Stimulated activated CD4-positive, alpha-beta T cell treated with anti-CD3 and anti-CD28 coated beads, Interleukin-1b, Interleukin-23, amount 100 ng/mL, for 24 hours (primary cell): ENCODE measurements at regions not wholly inside any gene's neighbourhood (a gene's known extent, or its start where the extent isn't known, plus 50 kb on each side); places are given as distances from the start of the nearest gene placed in this dataset.
"Not testable (repeated sequence)": the region's sequence is repeated elsewhere in the genome, so short reads cannot be mapped to it uniquely, and the experiment has no call there.

Source experiments
- DNase-seq, 4 experiments: peaks; one replicate each; pipeline ENCODE4 v3.0.0-alpha.2; 2020; ENCODE audit warnings: low read depth in 4 of 4, low spot score in 1 of 4

- no peak for DNase-seq
These were observed 908.5 kb downstream of the BRD1 start for GRCh38 chr22:48919187-48919590.

- no peak for DNase-seq
These were observed 909.0 kb downstream of the BRD1 start for GRCh38 chr22:48918585-48919186.

- DNase-seq = not testable (repeated sequence)
These were observed 915.2 kb downstream of the BRD1 start for GRCh38 chr22:48912356-48913066.

GRCh38 chr22:48911647-48912046 lies 916.0 kb downstream of the BRD1 start:
- DNase-seq = peak in 1 of 4 experiments; percentile 13

- DNase-seq = not testable (repeated sequence)
These were observed 916.6 kb downstream of the BRD1 start for GRCh38 chr22:48911067-48911466.

- DNase-seq = no peak
These were observed 919.1 kb downstream of the BRD1 start for GRCh38 chr22:48908547-48908946.

GRCh38 chr22:48907591-48907990 lies 920.1 kb downstream of the BRD1 start:
- no peak for DNase-seq

- no peak for DNase-seq
These were observed 921.3 kb downstream of the BRD1 start for GRCh38 chr22:48906216-48906835.

- no peak for DNase-seq
These were observed 922.3 kb downstream of the BRD1 start for GRCh38 chr22:48905206-48905975.

- DNase-seq = no peak
These were observed 924.6 kb downstream of the BRD1 start for GRCh38 chr22:48902983-48903650.

GRCh38 chr22:48902001-48902869 lies 925.4 kb downstream of the BRD1 start:
- no peak for DNase-seq

- no peak for DNase-seq
These were observed 926.3 kb downstream of the BRD1 start for GRCh38 chr22:48901324-48901723.

GRCh38 chr22:48900626-48901025 lies 927.0 kb downstream of the BRD1 start:
- DNase-seq = no peak

GRCh38 chr22:48900327-48900597 lies 927.4 kb downstream of the BRD1 start:
- no peak for DNase-seq

GRCh38 chr22:48899523-48900326 lies 927.9 kb downstream of the BRD1 start:
- DNase-seq = no peak

GRCh38 chr22:48898524-48899250 lies 929.0 kb downstream of the BRD1 start:
- DNase-seq = no peak

GRCh38 chr22:48897645-48898370 lies 929.9 kb downstream of the BRD1 start:
- DNase-seq = no peak
